HCT116 (cell line): ENCODE measurements at regions not wholly inside any gene's neighbourhood (a gene's known extent, or its start where the extent isn't known, plus 50 kb on each side); places are given as distances from the start of the nearest gene placed in this dataset.

Source experiments
- CTCF ChIP-seq, 3 experiments: fragments of 200-600 bp in 1 of 3; sonication (generic) in 1 of 3; IDR thresholded peaks in 2 of 3; conservative IDR thresholded peaks in 1 of 3; 2 replicates each; pipeline ENCODE4 v1.5.1; 2012 to 2017; ENCODE audit warnings: low read depth in 2 of 3, low read length in 2 of 3, antibody characterized with exemption in 1 of 3, borderline replicate concordance in 1 of 3, control low read depth in 1 of 3, mild to moderate bottlenecking in 1 of 3, mixed read lengths in 1 of 3, mixed run types in 1 of 3, moderate library complexity in 1 of 3; ENCODE audit not compliant: insufficient read depth in 1 of 3
- POLR2A ChIP-seq: IDR thresholded peaks from 2 replicates; pipeline ENCODE4 v1.7.0; 2011; ENCODE audit warnings: borderline replicate concordance; ENCODE audit not compliant: insufficient read depth, insufficient read length; ENCODE audit errors: extremely low read depth
- ZNF274 ChIP-seq: fragments of 200-500 bp; sonication (Bioruptor generic); IDR thresholded peaks from 2 replicates; pipeline ENCODE4 v1.6.1; 2014; ENCODE audit warnings: mild to moderate bottlenecking, low read depth, low read length, inconsistent platforms

GRCh38 chr2:215833531-215834162, 179.7 kb downstream of the MREG start:
- TF ChIP-seq ZNF274 (no peak), CTCF (IDR thresholded peaks at IDR 0.05 in 2 of 3, conservative IDR thresholded peaks at IDR 0.05 in 1 of 3; ENCODE audit: borderline replicate concordance in 1 of 3, insufficient read depth in 1 of 3, low read depth in 2 of 3, low read length in 2 of 3) (no peak), POLR2A (no peak)
